ENCODE measurements at regions not wholly inside any gene's neighbourhood (a gene's known extent, or its start where the extent isn't known, plus 50 kb on each side); places are given as distances from the start of the nearest gene placed in this dataset.

DNA sequence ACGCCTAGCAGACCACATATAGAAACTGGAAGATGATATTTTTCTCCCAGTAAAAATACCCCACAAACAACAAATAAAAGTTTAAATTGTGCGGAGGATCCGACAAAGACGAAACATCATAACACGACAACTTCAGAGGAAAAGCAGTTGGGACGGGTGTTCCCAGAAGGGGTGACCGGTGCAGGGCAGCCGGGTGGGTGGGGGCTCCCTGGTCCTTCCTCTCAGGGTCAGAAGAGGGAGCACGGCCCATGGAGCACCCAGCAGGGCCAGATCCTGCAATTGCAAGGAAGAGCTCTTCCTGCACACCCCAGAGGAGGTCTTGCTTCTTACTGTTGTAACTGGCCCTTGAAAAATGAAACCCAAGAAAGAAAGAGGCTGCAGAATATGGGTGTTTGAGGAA lies 608.5 kb upstream of the MKI67 start:
- TF ChIP-seq, protein P1, sequence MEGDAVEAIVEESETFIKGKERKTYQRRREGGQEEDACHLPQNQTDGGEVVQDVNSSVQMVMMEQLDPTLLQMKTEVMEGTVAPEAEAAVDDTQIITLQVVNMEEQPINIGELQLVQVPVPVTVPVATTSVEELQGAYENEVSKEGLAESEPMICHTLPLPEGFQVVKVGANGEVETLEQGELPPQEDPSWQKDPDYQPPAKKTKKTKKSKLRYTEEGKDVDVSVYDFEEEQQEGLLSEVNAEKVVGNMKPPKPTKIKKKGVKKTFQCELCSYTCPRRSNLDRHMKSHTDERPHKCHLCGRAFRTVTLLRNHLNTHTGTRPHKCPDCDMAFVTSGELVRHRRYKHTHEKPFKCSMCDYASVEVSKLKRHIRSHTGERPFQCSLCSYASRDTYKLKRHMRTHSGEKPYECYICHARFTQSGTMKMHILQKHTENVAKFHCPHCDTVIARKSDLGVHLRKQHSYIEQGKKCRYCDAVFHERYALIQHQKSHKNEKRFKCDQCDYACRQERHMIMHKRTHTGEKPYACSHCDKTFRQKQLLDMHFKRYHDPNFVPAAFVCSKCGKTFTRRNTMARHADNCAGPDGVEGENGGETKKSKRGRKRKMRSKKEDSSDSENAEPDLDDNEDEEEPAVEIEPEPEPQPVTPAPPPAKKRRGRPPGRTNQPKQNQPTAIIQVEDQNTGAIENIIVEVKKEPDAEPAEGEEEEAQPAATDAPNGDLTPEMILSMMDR (conservative IDR thresholded peaks at IDR 0.05; ENCODE audit: low read depth, low read length), result no peak
- no peak overlapping the region for H3K4me3 ChIP-seq (ENCODE audit: low read depth, low read length)
- DNase-seq (ENCODE audit: low read depth), result no peak

- no peak for DNase-seq (ENCODE audit: low read depth)
- TF ChIP-seq, protein P1 (conservative IDR thresholded peaks at IDR 0.05; ENCODE audit: low read depth, low read length), result no peak
- H3K4me3 ChIP-seq (ENCODE audit: low read depth, low read length), result no peak overlapping the region
Observed at GRCh38 chr10:128735996-128736395, 609.8 kb upstream of the MKI67 start.

GRCh38 chr10:128738386-128738915 lies 612.2 kb upstream of the MKI67 start:
- H3K4me3 ChIP-seq (ENCODE audit: low read depth, low read length), result no peak overlapping the region
- DNase-seq (ENCODE audit: low read depth), result no peak
- TF ChIP-seq, protein P1 (conservative IDR thresholded peaks at IDR 0.05; ENCODE audit: low read depth, low read length), result no peak

GRCh38 chr10:128739930-128740329 lies 613.7 kb upstream of the MKI67 start:
- TF ChIP-seq, protein P1 (conservative IDR thresholded peaks at IDR 0.05; ENCODE audit: low read depth, low read length), result no peak
- no peak overlapping the region for H3K4me3 ChIP-seq (ENCODE audit: low read depth, low read length)
- DNase-seq (ENCODE audit: low read depth), result no peak

- TF ChIP-seq, protein P1 (conservative IDR thresholded peaks at IDR 0.05; ENCODE audit: low read depth, low read length), result no peak
- H3K4me3 ChIP-seq (ENCODE audit: low read depth, low read length), result no peak overlapping the region
- no peak for DNase-seq (ENCODE audit: low read depth)
Observed at GRCh38 chr10:128741180-128741579, 615.0 kb upstream of the MKI67 start.

- H3K4me3 ChIP-seq (ENCODE audit: low read depth, low read length), result no peak overlapping the region
- DNase-seq (ENCODE audit: low read depth), result no peak
- TF ChIP-seq, protein P1 (conservative IDR thresholded peaks at IDR 0.05; ENCODE audit: low read depth, low read length), result no peak
Observed at GRCh38 chr10:128741680-128742079, 615.5 kb upstream of the MKI67 start.

- TF ChIP-seq, protein P1 (conservative IDR thresholded peaks at IDR 0.05; ENCODE audit: low read depth, low read length), result no peak
- DNase-seq (ENCODE audit: low read depth), result no peak
- H3K4me3 ChIP-seq (ENCODE audit: low read depth, low read length), result no peak overlapping the region
Observed at GRCh38 chr10:128744092-128744491, 617.9 kb upstream of the MKI67 start.
